Gastrocnemius medialis (tissue), 4 donors: ENCODE measurements at regions not wholly inside any gene's neighbourhood (a gene's known extent, or its start where the extent isn't known, plus 50 kb on each side); places are given as distances from the start of the nearest gene placed in this dataset.
"Not testable (repeated sequence)": the region's sequence is repeated elsewhere in the genome, so short reads cannot be mapped to it uniquely, and the experiment has no call there.

Source experiments
- POLR2A ChIP-seq, 2 donors: fragments of 450-650 bp; IDR thresholded peaks; one replicate each; pipeline ENCODE4 v1.6.1; 2017; ENCODE audit warnings: antibody characterized with exemption in 2 of 2, mild to moderate bottlenecking in 2 of 2, moderate library complexity in 2 of 2
- TF ChIP-seq, protein P1 (sequence below), 5 experiments: fragments of 450-650 bp in 3 of 5; fragments of 200-600 bp in 2 of 5; sonication (generic) in 2 of 5; IDR thresholded peaks in 4 of 5; conservative IDR thresholded peaks in 1 of 5; 1 replicate in 4 of 5; 2 replicates in 1 of 5; pipeline ENCODE4 v1.5.1; 2016 to 2019; ENCODE audit warnings: antibody characterized with exemption in 5 of 5, mild to moderate bottlenecking in 3 of 5, moderate library complexity in 3 of 5

DNA sequence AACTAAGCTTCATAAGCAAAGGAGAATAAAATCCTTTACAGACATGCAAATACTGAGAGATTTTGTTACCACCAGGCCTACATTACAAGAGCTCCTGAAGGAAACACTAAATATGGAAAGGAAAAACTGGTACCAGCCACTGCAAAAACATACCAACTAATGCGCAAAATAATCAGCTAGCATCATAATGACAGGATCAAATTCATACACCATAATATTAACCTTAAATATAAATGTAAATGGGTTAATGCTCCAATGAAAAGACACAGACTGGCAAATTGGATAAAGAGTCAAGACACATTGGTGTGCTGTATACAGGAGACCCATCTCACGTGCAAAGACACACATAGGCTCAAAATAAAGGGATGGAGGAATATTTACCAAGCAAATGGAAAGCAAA, 80.3 kb upstream of the SLC35F3 start:
- TF ChIP-seq, protein P1, sequence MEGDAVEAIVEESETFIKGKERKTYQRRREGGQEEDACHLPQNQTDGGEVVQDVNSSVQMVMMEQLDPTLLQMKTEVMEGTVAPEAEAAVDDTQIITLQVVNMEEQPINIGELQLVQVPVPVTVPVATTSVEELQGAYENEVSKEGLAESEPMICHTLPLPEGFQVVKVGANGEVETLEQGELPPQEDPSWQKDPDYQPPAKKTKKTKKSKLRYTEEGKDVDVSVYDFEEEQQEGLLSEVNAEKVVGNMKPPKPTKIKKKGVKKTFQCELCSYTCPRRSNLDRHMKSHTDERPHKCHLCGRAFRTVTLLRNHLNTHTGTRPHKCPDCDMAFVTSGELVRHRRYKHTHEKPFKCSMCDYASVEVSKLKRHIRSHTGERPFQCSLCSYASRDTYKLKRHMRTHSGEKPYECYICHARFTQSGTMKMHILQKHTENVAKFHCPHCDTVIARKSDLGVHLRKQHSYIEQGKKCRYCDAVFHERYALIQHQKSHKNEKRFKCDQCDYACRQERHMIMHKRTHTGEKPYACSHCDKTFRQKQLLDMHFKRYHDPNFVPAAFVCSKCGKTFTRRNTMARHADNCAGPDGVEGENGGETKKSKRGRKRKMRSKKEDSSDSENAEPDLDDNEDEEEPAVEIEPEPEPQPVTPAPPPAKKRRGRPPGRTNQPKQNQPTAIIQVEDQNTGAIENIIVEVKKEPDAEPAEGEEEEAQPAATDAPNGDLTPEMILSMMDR (IDR thresholded peaks at IDR 0.05 in 4 of 5, conservative IDR thresholded peaks at IDR 0.05 in 1 of 5), result not testable (repeated sequence)
- TF ChIP-seq POLR2A (IDR thresholded peaks at IDR 0.05), result not testable (repeated sequence)
